HG02870 (cell line): ENCODE measurements at regions not wholly inside any gene's neighbourhood (a gene's known extent, or its start where the extent isn't known, plus 50 kb on each side); places are given as distances from the start of the nearest gene placed in this dataset.
A peak's percentile ranks its signal among the peaks of the same experiment; 100 is the strongest.

ENCODE experiments used
- ATAC-seq: cut with Tn5 transposase; IDR thresholded peaks from one replicate; pipeline ENCODE4 v1.9.1; 2021; ENCODE audit warnings: mild to moderate bottlenecking, moderate library complexity; ENCODE audit not compliant: unreplicated experiment

DNA sequence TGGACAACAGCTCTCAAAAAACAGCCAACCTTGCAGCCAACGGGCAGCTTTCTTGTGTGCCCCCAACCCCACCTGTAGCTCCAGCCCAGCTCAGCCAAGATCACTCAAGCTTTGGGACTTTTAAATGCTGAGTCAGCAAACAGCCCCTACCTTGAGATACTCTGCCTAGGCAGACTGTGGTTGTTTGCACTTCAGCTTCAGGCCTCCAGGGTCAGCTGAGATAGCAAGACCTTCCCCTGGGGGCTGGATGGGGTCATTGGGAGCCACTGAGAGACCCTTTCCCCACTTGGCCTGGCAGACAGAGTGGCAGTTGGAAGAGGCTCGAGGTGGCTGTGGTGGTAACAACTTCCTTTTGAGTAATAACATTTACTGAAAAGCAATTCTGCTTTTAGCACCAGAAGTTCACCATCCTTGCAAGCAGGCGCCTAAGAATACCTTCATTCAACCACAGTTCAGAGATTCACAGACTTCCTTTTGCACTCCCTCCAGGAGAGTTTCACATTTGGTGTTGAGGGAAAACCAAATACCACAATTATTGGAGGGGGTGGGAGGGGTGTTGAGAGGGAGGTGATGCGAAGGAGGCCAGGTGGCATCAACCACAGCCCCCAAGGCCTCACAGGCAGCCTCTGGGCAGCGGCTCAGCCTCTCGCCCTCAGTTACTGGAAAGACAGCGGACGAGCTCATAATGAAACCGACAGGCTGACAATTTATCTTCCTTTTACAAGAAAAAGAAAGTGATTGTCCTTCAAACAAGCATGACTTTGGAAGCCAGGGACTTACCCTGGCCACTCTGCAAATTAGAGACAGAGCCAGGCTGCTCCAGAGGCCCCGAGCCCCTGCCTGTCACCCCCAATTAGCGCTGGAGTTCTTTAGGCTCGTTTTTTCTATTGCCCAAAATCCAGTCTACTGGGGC lies 148.1 kb downstream of the CEBPB start:
- peak; percentile 60 for ATAC-seq

DNA sequence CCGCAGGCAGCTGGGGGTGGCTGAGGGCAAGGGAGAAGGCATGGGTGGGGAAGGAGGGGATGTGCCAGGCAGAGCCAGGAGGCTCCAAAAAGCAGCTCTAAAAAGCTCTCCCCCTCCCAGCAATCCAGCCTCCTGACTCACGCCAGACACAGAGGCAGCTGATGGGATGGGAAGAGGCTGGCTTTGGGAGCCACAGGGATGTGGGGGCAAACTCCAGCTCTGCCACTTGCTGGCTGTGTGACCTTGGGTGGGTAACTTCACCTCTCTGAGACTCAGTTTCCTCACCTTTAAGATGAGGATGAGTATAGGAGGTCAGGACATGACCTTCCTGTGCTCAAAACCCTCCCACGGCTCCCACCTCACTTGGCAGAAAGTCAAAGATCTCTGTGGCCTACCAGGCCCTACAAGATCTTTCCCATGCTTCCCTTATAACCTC lies 148.9 kb downstream of the CEBPB start:
- no peak for ATAC-seq

- ATAC-seq, result no peak
Measured at GRCh38 chr20:50340541-50340940, 149.9 kb downstream of the CEBPB start.

DNA sequence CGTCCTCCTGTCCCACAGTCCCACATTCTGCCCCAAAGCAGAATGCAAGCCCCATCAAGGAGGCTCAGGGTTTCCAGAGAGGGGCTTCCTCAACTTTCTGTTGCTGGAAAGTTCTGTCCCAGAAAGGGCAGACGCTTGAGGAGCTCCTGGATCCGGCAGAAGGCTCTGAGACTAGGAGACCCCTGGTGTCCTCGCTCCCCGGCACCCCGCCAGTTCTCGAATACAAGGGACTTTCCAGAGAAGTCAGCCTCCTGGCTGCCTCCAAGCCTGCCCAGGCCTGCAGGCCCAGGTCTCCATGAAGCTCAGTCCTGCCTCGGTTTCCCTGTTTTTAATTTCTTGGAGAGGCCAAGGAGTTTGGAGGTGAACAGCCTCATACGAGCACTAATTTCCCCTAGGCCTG lies 150.4 kb downstream of the CEBPB start:
- ATAC-seq, result no peak

- ATAC-seq, result no peak
Measured at GRCh38 chr20:50341880-50342637, 151.4 kb downstream of the CEBPB start.

DNA sequence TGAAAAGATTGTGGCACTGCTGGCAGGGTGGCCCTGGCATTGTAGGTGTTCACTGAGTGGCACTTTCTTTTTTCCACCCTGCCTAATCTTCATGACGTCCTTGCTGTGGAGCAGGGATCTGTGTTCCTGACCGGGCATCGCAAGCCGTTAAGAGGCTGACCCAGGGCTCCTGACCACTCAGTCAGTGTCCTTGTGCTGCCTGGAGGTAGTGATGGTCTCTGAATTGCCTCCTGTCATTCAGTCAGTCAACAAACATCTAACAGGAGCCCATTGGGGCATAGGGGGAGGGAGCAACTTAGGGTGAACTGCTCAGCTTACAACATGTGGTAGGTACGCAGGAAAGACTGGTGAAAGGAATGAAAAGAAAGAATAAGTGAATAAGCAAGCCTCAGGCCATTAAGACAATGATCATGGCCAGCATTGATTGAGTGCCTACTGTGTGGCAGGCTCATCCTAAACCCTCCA lies 152.0 kb downstream of the CEBPB start:
- ATAC-seq, result no peak

GRCh38 chr20:50343125-50343489 lies 152.5 kb downstream of the CEBPB start:
- no peak for ATAC-seq

- ATAC-seq, result no peak
Measured at GRCh38 chr20:50343490-50344179, 153.0 kb downstream of the CEBPB start.

DNA sequence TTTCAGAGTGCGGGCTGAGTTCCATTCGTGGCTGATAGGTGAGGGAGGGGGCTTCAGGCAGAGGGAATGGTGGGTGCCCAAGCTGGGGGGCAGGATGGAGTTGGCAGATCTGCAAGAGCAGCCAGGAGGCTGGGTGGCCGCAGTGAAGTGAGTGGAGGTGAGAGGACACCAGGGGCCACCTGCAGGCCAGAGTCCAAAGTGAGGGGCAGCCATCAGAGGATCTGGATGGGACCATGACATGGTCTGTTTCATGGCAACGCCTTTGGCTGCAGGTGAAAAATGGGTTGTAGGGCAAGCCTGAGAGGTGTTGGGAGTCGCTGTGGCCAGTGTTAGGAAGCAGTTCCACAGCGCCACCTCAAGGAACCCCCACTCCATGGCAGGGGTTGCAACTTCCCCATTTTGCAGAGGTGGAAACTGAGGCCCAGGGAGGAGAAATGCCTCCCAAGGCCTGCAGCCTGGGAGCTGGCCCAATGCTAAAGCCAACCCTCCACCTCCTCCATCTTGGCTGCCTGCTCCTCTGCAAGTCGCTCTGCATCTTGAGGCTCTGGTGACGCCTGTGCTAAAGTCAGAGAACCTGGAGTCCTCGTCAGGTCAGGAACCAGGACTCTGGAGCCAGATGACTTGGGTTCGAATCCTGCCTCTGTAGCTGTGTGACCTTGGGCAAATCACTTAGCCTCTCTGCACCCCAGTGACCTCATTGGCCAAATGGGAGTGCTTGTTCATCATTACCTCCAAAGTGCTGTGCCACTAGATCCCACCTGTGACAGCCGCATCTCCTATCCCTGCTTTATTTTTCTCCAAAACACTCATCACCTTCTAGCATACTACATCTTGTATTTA lies 153.8 kb downstream of the CEBPB start:
- no peak for ATAC-seq

- ATAC-seq, result no peak
Measured at GRCh38 chr20:50345712-50346373, 155.2 kb downstream of the CEBPB start.

DNA sequence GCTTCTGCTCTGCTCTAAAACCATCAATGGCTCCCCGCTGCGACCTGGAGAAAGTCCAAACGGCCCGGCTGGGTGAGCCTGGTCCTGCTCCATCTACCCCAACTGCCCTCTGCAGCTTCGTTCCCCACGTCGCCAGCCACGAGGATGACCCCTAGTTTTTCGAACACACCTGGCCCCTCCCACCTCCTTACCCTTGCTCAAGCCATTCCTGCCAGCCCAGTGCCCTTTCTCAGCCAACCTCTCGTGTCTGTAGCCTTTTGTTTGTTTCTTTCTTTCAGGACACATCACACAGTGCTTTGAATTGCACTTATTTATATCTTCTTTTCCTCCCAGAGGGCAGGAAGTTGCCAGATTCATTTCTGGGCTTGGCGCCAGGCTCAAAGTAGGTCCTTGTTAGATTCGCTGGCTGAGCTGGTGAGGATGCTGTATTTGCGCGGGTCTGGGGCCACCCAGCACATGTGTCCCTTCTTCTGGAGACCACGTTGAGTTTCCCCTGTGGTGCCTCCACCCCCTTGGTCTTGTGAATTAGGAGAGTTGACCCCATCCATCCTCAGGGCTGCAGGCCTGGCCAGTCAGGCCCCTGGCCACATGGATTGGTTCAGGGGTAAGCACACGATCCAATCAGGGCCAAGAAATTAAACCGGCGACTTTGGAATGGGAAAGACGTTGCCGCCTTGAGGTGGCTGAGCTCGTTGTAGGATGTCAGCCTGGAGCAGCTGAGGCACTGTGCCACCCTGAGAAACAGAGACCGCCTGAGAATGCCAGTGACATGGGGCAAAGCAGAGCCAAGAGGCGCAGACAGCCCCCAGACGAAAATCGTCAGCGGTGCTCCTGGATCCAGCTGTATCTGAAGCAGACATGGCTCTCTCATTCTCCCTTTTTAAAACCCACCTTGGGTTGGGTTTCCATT lies 156.0 kb downstream of the CEBPB start:
- no peak for ATAC-seq

GRCh38 chr20:50347284-50348063 lies 156.8 kb downstream of the CEBPB start:
- ATAC-seq, result no peak

- ATAC-seq, result no peak
Measured at GRCh38 chr20:50348096-50348495, 157.5 kb downstream of the CEBPB start.

GRCh38 chr20:50350510-50351249 lies 159.5 kb upstream of the PTPN1 start:
- no peak for ATAC-seq

DNA sequence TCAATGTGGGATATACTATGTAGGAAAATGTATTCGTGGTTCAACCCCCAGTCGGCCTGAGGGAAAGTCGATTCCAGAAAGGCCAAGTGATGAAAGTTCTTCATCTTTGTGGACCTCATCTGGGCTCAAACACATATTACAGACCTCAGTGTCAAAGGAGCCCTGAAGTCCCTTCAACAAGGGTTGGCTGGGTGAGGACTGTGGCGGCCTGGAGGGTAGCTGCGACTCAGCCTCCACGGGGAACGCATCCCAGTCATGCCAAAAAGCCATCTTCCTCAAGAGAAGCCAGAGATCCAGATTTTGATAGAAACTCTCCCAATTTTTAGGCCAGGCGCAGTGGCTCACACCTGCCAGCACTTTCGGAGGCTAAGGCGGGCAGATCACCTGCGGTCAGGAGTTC lies 158.6 kb upstream of the PTPN1 start:
- ATAC-seq, result no peak

GRCh38 chr20:50353289-50353961 lies 156.8 kb upstream of the PTPN1 start:
- no peak for ATAC-seq
